DMS79 (cell line): ENCODE measurements at regions not wholly inside any gene's neighbourhood (a gene's known extent, or its start where the extent isn't known, plus 50 kb on each side); places are given as distances from the start of the nearest gene placed in this dataset.

ENCODE experiments used
- DNase-seq: peaks from one replicate; lab custom pipeline; 2025; lab: John Stamatoyannopoulos, UW

- DNase-seq: no peak
These were observed 428.0 kb downstream of the PSAT1 start for GRCh38 chr9:78724896-78725295.

GRCh38 chr9:78725503-78725902 is 428.6 kb downstream of the PSAT1 start:
- DNase-seq: no peak

GRCh38 chr9:78745331-78745730 is 448.4 kb downstream of the PSAT1 start:
- DNase-seq: no peak

- DNase-seq: no peak
These were observed 449.1 kb downstream of the PSAT1 start for GRCh38 chr9:78746010-78746409.

- no peak for DNase-seq
These were observed 456.1 kb downstream of the PSAT1 start for GRCh38 chr9:78753039-78753438.

GRCh38 chr9:78756813-78757510 is 460.0 kb downstream of the PSAT1 start:
- no peak for DNase-seq

GRCh38 chr9:78763424-78763823 is 466.5 kb downstream of the PSAT1 start:
- no peak for DNase-seq

- DNase-seq: no peak
These were observed 468.9 kb downstream of the PSAT1 start for GRCh38 chr9:78765861-78766260.

GRCh38 chr9:78767490-78767889 is 470.6 kb downstream of the PSAT1 start:
- no peak for DNase-seq

- DNase-seq: no peak
These were observed 472.8 kb downstream of the PSAT1 start for GRCh38 chr9:78769690-78770089.

- no peak for DNase-seq
These were observed 478.3 kb downstream of the PSAT1 start for GRCh38 chr9:78775211-78775610.

GRCh38 chr9:78775696-78776295 is 478.9 kb downstream of the PSAT1 start:
- DNase-seq: no peak

- DNase-seq: no peak
These were observed 480.8 kb downstream of the PSAT1 start for GRCh38 chr9:78777747-78778146.

- DNase-seq: no peak
These were observed 481.4 kb downstream of the PSAT1 start for GRCh38 chr9:78778318-78778717.

GRCh38 chr9:78778861-78779374 is 482.0 kb downstream of the PSAT1 start:
- DNase-seq: no peak

GRCh38 chr9:78781681-78782080 is 484.8 kb downstream of the PSAT1 start:
- DNase-seq: no peak

GRCh38 chr9:78782234-78782633 is 485.3 kb downstream of the PSAT1 start:
- no peak for DNase-seq

- no peak for DNase-seq
These were observed 485.9 kb downstream of the PSAT1 start for GRCh38 chr9:78782858-78783257.

- DNase-seq: no peak
These were observed 486.8 kb downstream of the PSAT1 start for GRCh38 chr9:78783743-78784142.

- no peak for DNase-seq
These were observed 489.9 kb downstream of the PSAT1 start for GRCh38 chr9:78786794-78787193.

GRCh38 chr9:78788101-78788500 is 491.2 kb downstream of the PSAT1 start:
- DNase-seq: no peak

- DNase-seq: no peak
These were observed 494.9 kb downstream of the PSAT1 start for GRCh38 chr9:78791779-78792178.

GRCh38 chr9:78792745-78793144 is 495.8 kb downstream of the PSAT1 start:
- DNase-seq: no peak

GRCh38 chr9:78805771-78806170 is 508.8 kb downstream of the PSAT1 start:
- no peak for DNase-seq
